ENCODE measurements at regions not wholly inside any gene's neighbourhood (a gene's known extent, or its start where the extent isn't known, plus 50 kb on each side); places are given as distances from the start of the nearest gene placed in this dataset.
A peak's percentile ranks its signal among the peaks of the same experiment; 100 is the strongest.

DNA sequence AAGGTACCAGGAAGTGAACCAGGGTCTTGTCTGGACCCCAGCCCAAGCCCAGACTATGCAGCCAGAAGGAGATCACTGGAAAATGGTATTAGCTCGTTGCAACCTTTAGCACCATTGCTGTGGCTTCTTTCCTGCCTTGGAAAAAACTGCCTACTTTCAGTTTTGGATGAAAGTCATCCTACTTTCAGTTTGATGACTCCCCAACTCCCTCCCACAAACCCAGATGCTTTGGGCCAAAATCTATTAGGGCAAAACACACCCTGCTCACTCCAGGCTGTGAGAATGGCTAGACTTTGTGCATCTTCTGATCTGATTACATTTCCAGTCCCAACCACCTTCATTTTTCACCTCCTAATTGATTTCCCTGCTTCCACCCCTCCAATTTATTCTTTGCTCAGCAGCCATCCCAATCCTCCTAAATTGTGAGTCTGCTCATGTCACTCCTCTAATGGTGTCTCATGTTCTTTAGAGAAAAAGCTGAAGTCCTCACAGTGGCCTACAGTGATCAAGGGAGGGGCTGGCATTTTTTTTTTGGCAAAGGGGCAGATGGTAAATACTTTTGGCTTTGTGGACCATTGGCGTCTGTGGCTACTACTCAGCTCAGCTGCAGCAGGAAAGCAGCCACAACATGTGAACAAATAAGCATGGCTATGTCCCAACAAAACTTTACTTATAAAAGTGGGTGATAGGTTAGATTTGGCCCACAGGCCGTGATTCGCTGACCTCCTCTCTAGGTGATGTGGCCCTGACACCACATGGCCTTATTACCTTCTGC lies 368.7 kb downstream of the SLC4A3 start:
- WGBS, 2 experiments (ENCODE audit: low coverage in 1 of 2, low lambda C conversion rate in 2 of 2, missing lambda C conversion rate in 2 of 2), result 69 to 76% methylated on average over 4 of the region's 4 CpGs
- Histone ChIP-seq H3K79me2 (ENCODE audit: insufficient read depth) (no peaks in the 10 kb centered on the region), H3K9ac (no peak overlapping the region), H3K27ac (no peak overlapping the region), H3K4me3 (no peak overlapping the region), H3K9me3 (ENCODE audit: low read depth) (no peaks in the 10 kb centered on the region), H3K36me3 (ENCODE audit: low read depth) (no peaks in the 10 kb centered on the region), H3K27me3 (replicated peaks; ENCODE audit: insufficient read depth) (no peaks in the 10 kb centered on the region), H3F3A (ENCODE audit: insufficient read depth) (no peaks in the 10 kb centered on the region), H3K4me2 (ENCODE audit: unreplicated experiment) (no peak overlapping the region), H3K9me2 (ENCODE audit: insufficient read depth) (no peaks in the 10 kb centered on the region), H3K4me1 (ENCODE audit: insufficient read depth) (peaks cover 3% of the 10 kb centered on the region), H2AFZ (peak overlapping the region; percentile 54), H4K20me1 (ENCODE audit: insufficient read depth) (no peaks in the 10 kb centered on the region)
- in situ Hi-C loops (cut with MboI), result no loop called here
- no peak for TF ChIP-seq EZH2phosphoT487 (IDR thresholded peaks at IDR 0.05; ENCODE audit: insufficient read depth, low read depth)
- DNase-seq, result peak; percentile 34

DNA sequence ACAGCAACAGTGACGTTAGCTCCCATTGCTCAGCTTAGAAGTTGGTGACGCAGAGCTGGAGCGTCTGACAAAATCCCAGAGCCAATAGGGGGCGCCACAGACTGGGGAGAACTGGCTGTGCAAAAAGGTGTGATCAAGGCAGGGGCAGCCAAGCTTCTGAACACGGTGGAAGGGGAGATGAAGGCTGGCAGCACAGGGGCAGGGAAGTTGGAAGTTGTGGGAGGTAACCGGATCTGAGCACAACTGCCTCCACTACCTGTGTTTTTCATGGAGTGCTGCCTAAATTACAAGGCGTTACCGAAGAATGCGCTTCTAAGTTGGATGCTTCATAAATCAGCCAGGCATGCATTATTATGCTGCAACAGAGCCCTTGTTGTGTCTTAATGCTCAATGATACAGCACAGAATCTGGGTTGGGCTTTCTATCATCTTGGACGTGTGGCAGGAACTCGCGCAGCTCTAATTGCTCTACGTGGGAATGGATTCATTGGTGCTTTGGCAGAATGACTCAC lies 370.0 kb downstream of the SLC4A3 start:
- H3K9me3 ChIP-seq (ENCODE audit: low read depth), result no peaks in the 10 kb centered on the region
- 74% methylated on average over 13 of the region's 13 CpGs for WGBS, 2 experiments (ENCODE audit: low coverage in 1 of 2, low lambda C conversion rate in 2 of 2, missing lambda C conversion rate in 2 of 2)
- no peak for TF ChIP-seq EZH2phosphoT487 (IDR thresholded peaks at IDR 0.05; ENCODE audit: insufficient read depth, low read depth)
- no peak for TF ChIP-seq EZH2 (IDR thresholded peaks at IDR 0.05; ENCODE audit: insufficient read depth, poor library complexity, severe bottlenecking)
- no peaks in the 10 kb centered on the region for H3K27me3 ChIP-seq (replicated peaks; ENCODE audit: insufficient read depth)
- H4K20me1 ChIP-seq (ENCODE audit: insufficient read depth), result no peaks in the 10 kb centered on the region
- H3K36me3 ChIP-seq (ENCODE audit: low read depth), result no peaks in the 10 kb centered on the region
- no peak overlapping the region for H3K9ac ChIP-seq
- H3K4me2 ChIP-seq (ENCODE audit: unreplicated experiment), result no peak overlapping the region
- no peaks in the 10 kb centered on the region for H3F3A ChIP-seq (ENCODE audit: insufficient read depth)
- peaks cover 15% of the 10 kb centered on the region for H3K4me1 ChIP-seq (ENCODE audit: insufficient read depth)
- in situ Hi-C loops (cut with MboI), result no loop called here
- H2AFZ ChIP-seq, result no peak overlapping the region
- no peaks in the 10 kb centered on the region for H3K79me2 ChIP-seq (ENCODE audit: insufficient read depth)
- peak; percentile 42 for DNase-seq
- no peaks in the 10 kb centered on the region for H3K9me2 ChIP-seq (ENCODE audit: insufficient read depth)
- no peak overlapping the region for H3K27ac ChIP-seq
- H3K4me3 ChIP-seq, result no peak overlapping the region

DNA sequence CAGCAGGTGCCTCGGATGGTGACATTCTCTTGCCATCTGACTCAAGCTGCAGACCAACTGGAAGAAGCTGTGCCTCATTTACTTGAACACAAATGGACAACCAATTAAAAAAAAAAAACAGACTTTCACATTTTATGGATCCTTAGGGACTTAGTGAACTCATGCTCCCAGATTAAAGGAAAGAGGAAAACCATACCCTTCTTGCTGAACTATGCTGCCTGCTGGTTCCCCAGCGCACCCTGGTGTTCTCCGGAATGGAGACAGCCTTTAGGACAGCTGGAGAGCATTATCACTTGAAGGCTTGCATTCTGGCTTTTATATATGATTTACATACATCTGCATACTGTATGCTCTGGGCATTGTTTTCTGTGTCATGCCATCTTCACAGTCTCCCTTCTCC lies 370.7 kb downstream of the SLC4A3 start:
- Histone ChIP-seq H3F3A (ENCODE audit: insufficient read depth) (no peaks in the 10 kb centered on the region), H3K27me3 (replicated peaks; ENCODE audit: insufficient read depth) (no peaks in the 10 kb centered on the region), H3K27ac (no peak overlapping the region), H3K4me3 (no peak overlapping the region), H3K4me2 (ENCODE audit: unreplicated experiment) (no peak overlapping the region), H3K9me2 (ENCODE audit: insufficient read depth) (no peaks in the 10 kb centered on the region), H2AFZ (no peak overlapping the region), H3K4me1 (ENCODE audit: insufficient read depth) (peaks cover 16% of the 10 kb centered on the region), H3K79me2 (ENCODE audit: insufficient read depth) (no peaks in the 10 kb centered on the region), H3K9ac (no peak overlapping the region), H3K36me3 (ENCODE audit: low read depth) (no peaks in the 10 kb centered on the region), H4K20me1 (ENCODE audit: insufficient read depth) (no peaks in the 10 kb centered on the region), H3K9me3 (ENCODE audit: low read depth) (no peaks in the 10 kb centered on the region)
- in situ Hi-C loops (cut with MboI), result no loop called here
- peak; percentile 29 for DNase-seq
- 54 to 55% methylated on average over 3 of the region's 3 CpGs for WGBS, 2 experiments (ENCODE audit: low coverage in 1 of 2, low lambda C conversion rate in 2 of 2, missing lambda C conversion rate in 2 of 2)
- no peak for TF ChIP-seq EZH2phosphoT487 (IDR thresholded peaks at IDR 0.05; ENCODE audit: insufficient read depth, low read depth)
- no peak for TF ChIP-seq EZH2 (IDR thresholded peaks at IDR 0.05; ENCODE audit: insufficient read depth, poor library complexity, severe bottlenecking)

DNA sequence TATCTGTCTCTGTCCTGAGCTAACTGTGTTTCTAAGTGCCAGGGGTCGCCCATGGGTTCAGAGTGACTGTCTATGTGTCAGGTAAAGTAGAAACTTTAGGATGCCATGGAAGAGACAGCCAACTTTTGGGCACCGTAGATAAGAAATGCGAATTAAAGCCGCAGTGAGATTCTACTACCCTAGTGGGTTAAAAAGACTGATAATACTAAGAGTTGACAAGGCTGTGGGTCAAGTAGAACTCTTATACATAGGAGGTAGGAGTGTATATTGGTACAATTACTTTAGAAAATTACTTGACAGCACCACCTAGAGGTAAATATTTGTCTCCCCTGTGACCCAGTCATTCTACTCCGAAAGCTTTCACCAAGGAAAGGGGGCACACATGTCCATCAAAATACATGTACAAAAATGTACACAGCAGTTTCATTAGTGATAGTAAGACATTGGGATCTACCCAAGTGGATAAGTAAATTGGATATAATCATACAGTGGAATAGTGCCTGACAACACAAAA lies 371.3 kb downstream of the SLC4A3 start:
- Histone ChIP-seq H3F3A (ENCODE audit: insufficient read depth) (no peaks in the 10 kb centered on the region), H3K9me3 (ENCODE audit: low read depth) (no peaks in the 10 kb centered on the region), H3K4me3 (no peak overlapping the region), H3K4me2 (ENCODE audit: unreplicated experiment) (no peak overlapping the region), H3K4me1 (ENCODE audit: insufficient read depth) (peaks cover 16% of the 10 kb centered on the region), H3K9me2 (ENCODE audit: insufficient read depth) (no peaks in the 10 kb centered on the region), H3K27ac (no peak overlapping the region), H3K79me2 (ENCODE audit: insufficient read depth) (no peaks in the 10 kb centered on the region), H4K20me1 (ENCODE audit: insufficient read depth) (no peaks in the 10 kb centered on the region), H2AFZ (no peak overlapping the region), H3K36me3 (ENCODE audit: low read depth) (no peaks in the 10 kb centered on the region), H3K9ac (no peak overlapping the region), H3K27me3 (replicated peaks; ENCODE audit: insufficient read depth) (no peaks in the 10 kb centered on the region)
- 76 to 81% methylated on average over 5 of the region's 5 CpGs for WGBS, 2 experiments (ENCODE audit: low coverage in 1 of 2, low lambda C conversion rate in 2 of 2, missing lambda C conversion rate in 2 of 2)
- TF ChIP-seq EZH2 (IDR thresholded peaks at IDR 0.05; ENCODE audit: insufficient read depth, poor library complexity, severe bottlenecking) (no peak), EZH2phosphoT487 (IDR thresholded peaks at IDR 0.05; ENCODE audit: insufficient read depth, low read depth) (no peak)
- DNase-seq, result no peak
- in situ Hi-C loops (cut with MboI), result no loop called here
